EL (cell line): ENCODE measurements at regions not wholly inside any gene's neighbourhood (a gene's known extent, or its start where the extent isn't known, plus 50 kb on each side); places are given as distances from the start of the nearest gene placed in this dataset.

ENCODE experiments used
- DNase-seq: peaks from one replicate; pipeline ENCODE4 v3.0.0-alpha.2; 2016

- no peak for DNase-seq
Observed at GRCh38 chr18:4847056-4847455, 350.0 kb downstream of the AKAIN1 start.

- DNase-seq, result no peak
Observed at GRCh38 chr18:4844320-4844719, 352.7 kb downstream of the AKAIN1 start.

- no peak for DNase-seq
Observed at GRCh38 chr18:4843771-4844170, 353.3 kb downstream of the AKAIN1 start.

- DNase-seq, result no peak
Observed at GRCh38 chr18:4842751-4843150, 354.3 kb downstream of the AKAIN1 start.

GRCh38 chr18:4842287-4842686, 354.8 kb downstream of the AKAIN1 start:
- no peak for DNase-seq

- DNase-seq, result no peak
Observed at GRCh38 chr18:4839639-4840038, 357.4 kb downstream of the AKAIN1 start.

GRCh38 chr18:4836141-4836540, 360.9 kb downstream of the AKAIN1 start:
- DNase-seq, result no peak

GRCh38 chr18:4831791-4832375, 365.2 kb downstream of the AKAIN1 start:
- DNase-seq, result no peak

- DNase-seq, result no peak
Observed at GRCh38 chr18:4831127-4831526, 365.9 kb downstream of the AKAIN1 start.

GRCh38 chr18:4823091-4823490, 368.0 kb upstream of the DLGAP1 start:
- DNase-seq, result no peak

GRCh38 chr18:4821801-4822200, 366.7 kb upstream of the DLGAP1 start:
- no peak for DNase-seq

- DNase-seq, result no peak
Observed at GRCh38 chr18:4817665-4818064, 362.6 kb upstream of the DLGAP1 start.

GRCh38 chr18:4813708-4814107, 358.6 kb upstream of the DLGAP1 start:
- DNase-seq, result no peak

- DNase-seq, result no peak
Observed at GRCh38 chr18:4808891-4809290, 353.8 kb upstream of the DLGAP1 start.

GRCh38 chr18:4807604-4808293, 352.6 kb upstream of the DLGAP1 start:
- no peak for DNase-seq

- DNase-seq, result no peak
Observed at GRCh38 chr18:4806331-4806730, 351.2 kb upstream of the DLGAP1 start.

GRCh38 chr18:4802296-4802695, 347.2 kb upstream of the DLGAP1 start:
- no peak for DNase-seq

GRCh38 chr18:4801151-4801550, 346.0 kb upstream of the DLGAP1 start:
- DNase-seq, result no peak

GRCh38 chr18:4797002-4797685, 342.0 kb upstream of the DLGAP1 start:
- DNase-seq, result no peak

GRCh38 chr18:4789506-4789905, 334.4 kb upstream of the DLGAP1 start:
- DNase-seq, result no peak

GRCh38 chr18:4781873-4782272, 326.8 kb upstream of the DLGAP1 start:
- DNase-seq, result no peak

- no peak for DNase-seq
Observed at GRCh38 chr18:4765401-4765800, 310.3 kb upstream of the DLGAP1 start.

GRCh38 chr18:4762330-4762729, 307.2 kb upstream of the DLGAP1 start:
- DNase-seq, result no peak

- DNase-seq, result no peak
Observed at GRCh38 chr18:4758980-4759379, 303.9 kb upstream of the DLGAP1 start.
